ENCODE measurements at regions not wholly inside any gene's neighbourhood (a gene's known extent, or its start where the extent isn't known, plus 50 kb on each side); places are given as distances from the start of the nearest gene placed in this dataset.

DNA sequence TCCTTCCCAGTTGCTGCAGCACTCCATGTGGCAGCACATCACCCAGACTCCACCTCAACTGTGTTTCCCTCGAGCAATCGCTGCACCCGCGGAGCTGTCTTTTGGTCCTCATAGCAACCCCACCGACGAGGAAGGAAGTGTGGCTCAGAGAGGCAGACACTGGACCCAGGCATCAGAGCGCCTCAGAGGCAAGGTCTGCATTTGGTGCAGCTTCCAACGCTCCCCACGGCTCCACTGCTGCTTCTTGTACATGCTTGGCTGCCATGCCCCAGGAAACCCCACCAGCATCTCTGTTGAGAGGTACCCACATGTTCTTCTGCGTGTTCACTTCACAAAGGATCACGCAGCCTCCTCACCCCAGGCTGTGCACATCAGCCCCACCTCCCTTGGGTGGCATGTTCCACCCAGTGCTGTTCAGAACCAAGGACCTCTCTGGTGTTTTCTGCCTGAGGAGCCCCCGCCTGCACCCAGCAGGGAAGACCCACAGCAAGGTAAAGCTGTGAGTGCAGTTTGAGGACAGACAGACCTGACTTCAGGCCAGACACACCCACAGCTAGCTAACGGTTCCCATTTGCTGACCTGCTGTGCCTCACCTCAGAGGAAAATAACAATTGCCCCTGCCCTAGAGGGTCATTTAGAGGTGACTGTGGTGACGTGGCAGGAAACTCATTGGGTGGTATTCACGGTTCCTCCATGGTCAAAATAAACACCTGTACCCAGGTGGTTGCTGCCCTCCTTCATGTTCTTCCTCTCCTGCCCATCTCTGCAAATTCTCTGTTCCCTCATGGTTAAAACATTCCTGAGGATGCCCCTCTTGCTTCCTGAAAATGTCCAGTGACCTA, 326.3 kb upstream of the MYT1L start:
- TF ChIP-seq, protein P1, sequence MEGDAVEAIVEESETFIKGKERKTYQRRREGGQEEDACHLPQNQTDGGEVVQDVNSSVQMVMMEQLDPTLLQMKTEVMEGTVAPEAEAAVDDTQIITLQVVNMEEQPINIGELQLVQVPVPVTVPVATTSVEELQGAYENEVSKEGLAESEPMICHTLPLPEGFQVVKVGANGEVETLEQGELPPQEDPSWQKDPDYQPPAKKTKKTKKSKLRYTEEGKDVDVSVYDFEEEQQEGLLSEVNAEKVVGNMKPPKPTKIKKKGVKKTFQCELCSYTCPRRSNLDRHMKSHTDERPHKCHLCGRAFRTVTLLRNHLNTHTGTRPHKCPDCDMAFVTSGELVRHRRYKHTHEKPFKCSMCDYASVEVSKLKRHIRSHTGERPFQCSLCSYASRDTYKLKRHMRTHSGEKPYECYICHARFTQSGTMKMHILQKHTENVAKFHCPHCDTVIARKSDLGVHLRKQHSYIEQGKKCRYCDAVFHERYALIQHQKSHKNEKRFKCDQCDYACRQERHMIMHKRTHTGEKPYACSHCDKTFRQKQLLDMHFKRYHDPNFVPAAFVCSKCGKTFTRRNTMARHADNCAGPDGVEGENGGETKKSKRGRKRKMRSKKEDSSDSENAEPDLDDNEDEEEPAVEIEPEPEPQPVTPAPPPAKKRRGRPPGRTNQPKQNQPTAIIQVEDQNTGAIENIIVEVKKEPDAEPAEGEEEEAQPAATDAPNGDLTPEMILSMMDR (IDR thresholded peaks at IDR 0.05): no peak
- TF ChIP-seq POLR2AphosphoS5 (IDR thresholded peaks at IDR 0.05): no peak
